ENCODE measurements at regions not wholly inside any gene's neighbourhood (a gene's known extent, or its start where the extent isn't known, plus 50 kb on each side); places are given as distances from the start of the nearest gene placed in this dataset.

DNA sequence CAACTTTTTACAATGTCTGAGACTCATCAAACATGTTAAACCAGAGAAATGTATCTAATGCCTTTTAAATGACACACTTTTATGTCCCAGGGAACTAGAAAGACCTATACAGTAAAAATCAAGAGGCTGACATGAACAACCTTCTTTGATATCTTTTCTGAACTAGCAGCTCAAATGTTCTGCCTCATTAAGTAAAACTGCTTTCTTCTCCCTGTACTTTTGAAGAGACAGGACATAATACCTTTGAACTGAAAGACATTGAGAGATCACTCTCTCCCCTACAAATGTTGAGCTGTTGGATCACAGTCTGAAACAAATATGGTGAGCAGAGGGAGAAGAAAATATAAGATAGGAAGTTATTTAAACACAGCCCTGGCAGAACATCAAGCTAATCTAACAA is 123.0 kb downstream of the FAM181B start:
- DNase-seq (ENCODE audit: low read depth in 4 of 6, low spot score in 6 of 6) = peak in 1 of 6 donors; percentile 11
- H3K4me3 ChIP-seq (ENCODE audit: low read depth, low read length) = no peak overlapping the region
- no peaks in the 10 kb centered on the region for H3K36me3 ChIP-seq (ENCODE audit: control insufficient read depth, insufficient read depth, low read length)
- no peaks in the 10 kb centered on the region for H3K4me1 ChIP-seq (ENCODE audit: control insufficient read depth, insufficient read depth, low read length)
- H3K27me3 ChIP-seq (ENCODE audit: control insufficient read depth, insufficient read depth, low read length) = no peaks in the 10 kb centered on the region
- H3K27ac ChIP-seq (ENCODE audit: low read depth, low read length) = no peak overlapping the region
- H3K9me3 ChIP-seq (ENCODE audit: control insufficient read depth, insufficient read depth, low read length) = no peaks in the 10 kb centered on the region

DNA sequence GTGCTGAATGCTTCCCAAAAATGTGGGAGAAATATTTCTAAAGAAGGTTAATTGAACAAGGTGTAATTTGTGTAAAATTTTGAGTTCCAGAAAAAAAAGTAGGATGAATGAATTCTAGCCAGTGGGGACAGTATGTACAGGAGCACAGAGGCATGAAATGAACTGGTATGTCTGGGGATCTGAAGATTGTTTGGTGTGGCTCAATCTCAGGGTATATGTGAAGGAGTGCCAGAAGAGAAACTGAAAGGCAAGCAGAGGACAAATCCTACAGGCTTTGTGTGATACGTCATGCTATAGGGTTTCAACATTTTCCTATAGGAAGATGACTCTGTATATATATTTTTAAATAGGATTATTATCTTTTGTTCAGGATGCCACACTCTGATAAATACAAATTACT is 126.9 kb downstream of the FAM181B start:
- Histone ChIP-seq H3K27ac (ENCODE audit: low read depth, low read length) (no peak overlapping the region), H3K4me1 (ENCODE audit: control insufficient read depth, insufficient read depth, low read length) (no peaks in the 10 kb centered on the region), H3K36me3 (ENCODE audit: control insufficient read depth, insufficient read depth, low read length) (no peaks in the 10 kb centered on the region), H3K4me3 (ENCODE audit: low read depth, low read length) (no peak overlapping the region), H3K9me3 (ENCODE audit: control insufficient read depth, insufficient read depth, low read length) (no peaks in the 10 kb centered on the region), H3K27me3 (ENCODE audit: control insufficient read depth, insufficient read depth, low read length) (no peaks in the 10 kb centered on the region)
- no peak for DNase-seq (ENCODE audit: low read depth in 4 of 6, low spot score in 6 of 6)
- no CpG with 5 or more reads among the region's 1 CpG for WGBS (ENCODE audit: insufficient coverage)

DNA sequence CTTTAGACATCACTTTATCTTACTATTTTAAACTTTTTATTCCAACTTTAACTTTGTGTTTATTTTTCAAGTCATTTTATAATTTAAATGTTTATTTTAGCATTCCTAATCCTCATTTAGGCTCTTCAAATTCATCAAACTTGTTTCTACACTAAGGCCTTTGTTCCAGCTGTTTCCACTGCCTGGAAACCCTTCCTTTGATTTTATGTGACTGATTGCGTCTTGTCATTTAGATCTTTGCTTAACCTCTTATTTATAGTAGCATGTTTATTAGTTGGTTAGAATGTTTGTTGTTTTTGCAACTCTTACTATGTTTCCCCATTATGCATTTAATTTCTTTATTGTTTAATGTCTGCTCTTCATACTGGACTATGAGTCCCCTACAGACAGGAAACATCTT is 132.0 kb downstream of the FAM181B start:
- no peaks in the 10 kb centered on the region for H3K27me3 ChIP-seq (ENCODE audit: control insufficient read depth, insufficient read depth, low read length)
- H3K9me3 ChIP-seq (ENCODE audit: control insufficient read depth, insufficient read depth, low read length) = no peaks in the 10 kb centered on the region
- no CpG with 5 or more reads among the region's 1 CpG for WGBS (ENCODE audit: insufficient coverage)
- no peaks in the 10 kb centered on the region for H3K36me3 ChIP-seq (ENCODE audit: control insufficient read depth, insufficient read depth, low read length)
- no peak for DNase-seq (ENCODE audit: low read depth in 4 of 6, low spot score in 6 of 6)
- no peak overlapping the region for H3K4me3 ChIP-seq (ENCODE audit: low read depth, low read length)
- no peak overlapping the region for H3K27ac ChIP-seq (ENCODE audit: low read depth, low read length)
- no peaks in the 10 kb centered on the region for H3K4me1 ChIP-seq (ENCODE audit: control insufficient read depth, insufficient read depth, low read length)

DNA sequence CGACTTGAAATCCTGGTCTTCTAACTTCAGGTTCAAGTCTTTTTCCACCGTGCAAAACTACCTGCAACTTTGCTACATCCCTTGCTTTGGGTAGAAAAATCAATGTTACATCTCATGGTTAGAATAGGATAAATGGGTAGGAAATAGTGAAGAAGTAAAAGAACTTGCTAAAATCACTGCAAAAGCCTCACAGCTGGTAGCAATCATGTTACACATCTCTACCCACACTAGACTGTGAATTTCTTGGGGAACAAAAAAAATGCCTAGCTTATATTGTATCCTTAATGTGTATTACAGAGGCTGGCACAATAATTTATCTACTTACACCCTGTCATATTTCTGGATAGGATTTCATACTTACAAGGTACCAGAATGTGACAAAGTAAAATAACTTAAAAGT is 133.8 kb downstream of the FAM181B start:
- Histone ChIP-seq H3K9me3 (ENCODE audit: control insufficient read depth, insufficient read depth, low read length) (no peaks in the 10 kb centered on the region), H3K4me1 (ENCODE audit: control insufficient read depth, insufficient read depth, low read length) (no peaks in the 10 kb centered on the region), H3K27me3 (ENCODE audit: control insufficient read depth, insufficient read depth, low read length) (no peaks in the 10 kb centered on the region), H3K36me3 (ENCODE audit: control insufficient read depth, insufficient read depth, low read length) (no peaks in the 10 kb centered on the region), H3K4me3 (ENCODE audit: low read depth, low read length) (no peak overlapping the region), H3K27ac (ENCODE audit: low read depth, low read length) (no peak overlapping the region)
- DNase-seq (ENCODE audit: low read depth in 4 of 6, low spot score in 6 of 6) = no peak
- WGBS (ENCODE audit: insufficient coverage) = no CpG with 5 or more reads among the region's 2 CpGs

DNA sequence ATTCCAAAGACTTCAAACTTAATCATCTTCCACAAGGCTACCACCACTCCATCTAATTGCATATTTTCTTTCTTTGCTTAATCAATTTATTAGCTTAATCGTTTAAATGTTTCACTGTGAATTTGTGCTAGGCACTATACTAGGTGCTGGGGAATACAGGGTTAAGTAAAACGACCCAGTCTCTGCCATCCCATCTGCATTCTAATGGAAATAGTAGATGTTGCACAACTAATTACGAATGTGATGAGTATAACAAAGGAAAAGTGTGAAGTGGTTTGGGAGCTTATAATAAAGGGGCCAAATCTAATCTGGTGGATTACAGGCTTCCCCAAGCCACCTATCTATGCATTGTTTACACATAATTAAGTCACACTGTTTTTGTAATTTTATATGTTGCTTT is 147.1 kb downstream of the FAM181B start:
- Histone ChIP-seq H3K9me3 (ENCODE audit: control insufficient read depth, insufficient read depth, low read length) (peaks cover 2% of the 10 kb centered on the region), H3K4me3 (ENCODE audit: low read depth, low read length) (no peak overlapping the region), H3K27me3 (ENCODE audit: control insufficient read depth, insufficient read depth, low read length) (no peaks in the 10 kb centered on the region), H3K4me1 (ENCODE audit: control insufficient read depth, insufficient read depth, low read length) (no peaks in the 10 kb centered on the region), H3K36me3 (ENCODE audit: control insufficient read depth, insufficient read depth, low read length) (no peaks in the 10 kb centered on the region), H3K27ac (ENCODE audit: low read depth, low read length) (no peak overlapping the region)
- WGBS (ENCODE audit: insufficient coverage) = no CpG with 5 or more reads among the region's 3 CpGs
- DNase-seq (ENCODE audit: low read depth in 4 of 6, low spot score in 6 of 6) = no peak

DNA sequence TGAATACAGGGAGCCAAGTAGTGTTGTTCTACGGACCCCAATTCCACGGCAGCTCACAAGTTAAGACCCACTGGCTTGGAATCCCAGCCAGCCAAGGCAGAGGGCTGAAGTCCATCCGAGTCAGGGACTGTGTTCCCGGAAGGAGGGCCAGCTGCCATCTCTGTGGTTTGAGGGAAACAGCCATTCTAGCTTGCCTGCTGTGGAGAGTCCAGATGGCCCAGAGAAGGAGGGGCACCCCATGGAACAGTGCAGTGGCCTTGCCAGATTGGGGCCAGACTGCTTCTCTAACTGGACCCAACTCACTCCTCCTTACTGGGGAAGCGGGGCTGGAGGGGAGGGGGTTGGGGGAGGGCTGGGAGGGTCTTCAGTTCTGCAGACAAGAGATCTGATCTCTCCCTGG is 156.4 kb downstream of the FAM181B start:
- DNase-seq (ENCODE audit: low read depth in 4 of 6, low spot score in 6 of 6) = no peak
- Histone ChIP-seq H3K36me3 (ENCODE audit: control insufficient read depth, insufficient read depth, low read length) (no peaks in the 10 kb centered on the region), H3K27me3 (ENCODE audit: control insufficient read depth, insufficient read depth, low read length) (no peaks in the 10 kb centered on the region), H3K4me3 (ENCODE audit: low read depth, low read length) (no peak overlapping the region), H3K9me3 (ENCODE audit: control insufficient read depth, insufficient read depth, low read length) (no peaks in the 10 kb centered on the region), H3K27ac (ENCODE audit: low read depth, low read length) (no peak overlapping the region), H3K4me1 (ENCODE audit: control insufficient read depth, insufficient read depth, low read length) (no peaks in the 10 kb centered on the region)
- WGBS (ENCODE audit: insufficient coverage) = 79% methylated on average over 4 of the region's 5 CpGs

DNA sequence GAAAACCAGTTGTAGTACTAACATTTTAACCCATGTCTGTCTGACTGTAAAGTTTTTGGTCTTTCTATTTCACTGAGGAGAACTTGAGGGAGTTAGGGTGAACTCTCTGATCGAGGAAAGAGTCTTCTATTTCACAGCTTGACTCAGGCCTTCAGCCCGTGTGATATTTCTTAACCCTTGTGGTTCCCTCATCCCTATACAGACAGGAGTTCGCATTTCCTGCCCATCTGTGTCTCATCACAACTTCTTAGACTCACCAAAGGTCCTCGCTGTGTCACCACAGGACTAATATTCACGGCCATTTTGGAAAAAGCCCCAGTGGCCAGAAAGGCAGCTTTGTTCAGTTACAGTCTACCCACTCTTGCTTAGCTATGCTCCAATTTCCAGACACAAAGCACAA is 172.8 kb downstream of the FAM181B start:
- WGBS (ENCODE audit: insufficient coverage) = 60% methylated on average over 5 of the region's 5 CpGs

DNA sequence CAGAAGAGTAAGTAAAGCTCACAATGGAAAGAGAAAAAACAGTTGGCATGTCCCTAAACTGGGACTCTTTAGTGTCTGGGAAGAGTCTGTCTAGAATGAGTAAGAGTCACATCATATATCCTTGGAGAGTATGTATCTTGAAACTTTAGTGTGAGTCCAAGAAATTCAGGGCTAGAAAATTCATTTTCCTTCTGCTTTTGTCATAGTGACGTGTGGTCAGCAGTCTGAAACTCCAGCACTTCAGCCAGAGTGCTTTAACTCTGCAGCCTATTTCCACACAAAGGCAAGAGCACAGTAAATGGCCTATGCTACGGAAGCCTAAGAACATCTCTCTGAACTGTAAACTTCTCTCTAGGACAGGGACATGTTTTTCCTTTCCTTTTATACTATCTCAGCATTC is 174.1 kb downstream of the FAM181B start:
- DNase-seq (ENCODE audit: low read depth in 4 of 6, low spot score in 6 of 6) = peak in 1 of 6 donors; percentile 6

More for the DNA sequence above, 172.8 kb downstream of the FAM181B start:
- no peak for DNase-seq (ENCODE audit: low read depth in 4 of 6, low spot score in 6 of 6)
- no peaks in the 10 kb centered on the region for H3K4me1 ChIP-seq (ENCODE audit: control insufficient read depth, insufficient read depth, low read length)
- H3K9me3 ChIP-seq (ENCODE audit: control insufficient read depth, insufficient read depth, low read length) = no peaks in the 10 kb centered on the region
- no peaks in the 10 kb centered on the region for H3K36me3 ChIP-seq (ENCODE audit: control insufficient read depth, insufficient read depth, low read length)
- H3K27ac ChIP-seq (ENCODE audit: low read depth, low read length) = no peak overlapping the region
- H3K4me3 ChIP-seq (ENCODE audit: low read depth, low read length) = no peak overlapping the region
- no peaks in the 10 kb centered on the region for H3K27me3 ChIP-seq (ENCODE audit: control insufficient read depth, insufficient read depth, low read length)

DNA sequence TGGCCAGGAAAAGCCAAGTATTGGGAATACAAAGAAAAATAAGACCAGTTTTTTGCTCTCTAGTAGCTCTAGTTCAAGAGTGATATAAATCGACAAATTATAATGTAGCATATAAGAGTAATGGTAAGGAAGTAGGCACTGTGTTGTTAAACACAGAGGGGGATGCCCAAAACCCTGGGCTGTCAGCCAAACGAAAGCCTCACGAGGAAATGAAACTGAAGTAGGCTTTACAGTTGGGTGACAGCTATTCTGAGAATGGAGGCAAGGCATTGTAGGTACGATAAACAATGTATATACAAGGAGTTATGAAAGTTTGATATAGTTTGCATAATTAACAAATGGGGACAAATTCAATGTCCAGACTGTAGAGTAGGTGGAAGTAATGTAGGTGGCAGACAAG is 176.4 kb downstream of the FAM181B start:
- Histone ChIP-seq H3K9me3 (ENCODE audit: control insufficient read depth, insufficient read depth, low read length) (no peaks in the 10 kb centered on the region), H3K4me3 (ENCODE audit: low read depth, low read length) (no peak overlapping the region), H3K27ac (ENCODE audit: low read depth, low read length) (no peak overlapping the region), H3K36me3 (ENCODE audit: control insufficient read depth, insufficient read depth, low read length) (no peaks in the 10 kb centered on the region), H3K27me3 (ENCODE audit: control insufficient read depth, insufficient read depth, low read length) (no peaks in the 10 kb centered on the region), H3K4me1 (ENCODE audit: control insufficient read depth, insufficient read depth, low read length) (no peaks in the 10 kb centered on the region)
- WGBS (ENCODE audit: insufficient coverage) = 79% methylated on average over 4 of the region's 4 CpGs
- DNase-seq (ENCODE audit: low read depth in 4 of 6, low spot score in 6 of 6) = no peak

More for the DNA sequence above, 174.1 kb downstream of the FAM181B start:
- H3K36me3 ChIP-seq (ENCODE audit: control insufficient read depth, insufficient read depth, low read length) = no peaks in the 10 kb centered on the region
- no peaks in the 10 kb centered on the region for H3K27me3 ChIP-seq (ENCODE audit: control insufficient read depth, insufficient read depth, low read length)
- no peaks in the 10 kb centered on the region for H3K4me1 ChIP-seq (ENCODE audit: control insufficient read depth, insufficient read depth, low read length)
- no peak overlapping the region for H3K27ac ChIP-seq (ENCODE audit: low read depth, low read length)
- no peak overlapping the region for H3K4me3 ChIP-seq (ENCODE audit: low read depth, low read length)
- no peaks in the 10 kb centered on the region for H3K9me3 ChIP-seq (ENCODE audit: control insufficient read depth, insufficient read depth, low read length)
- 64% methylated on average over 2 of the region's 2 CpGs for WGBS (ENCODE audit: insufficient coverage)

DNA sequence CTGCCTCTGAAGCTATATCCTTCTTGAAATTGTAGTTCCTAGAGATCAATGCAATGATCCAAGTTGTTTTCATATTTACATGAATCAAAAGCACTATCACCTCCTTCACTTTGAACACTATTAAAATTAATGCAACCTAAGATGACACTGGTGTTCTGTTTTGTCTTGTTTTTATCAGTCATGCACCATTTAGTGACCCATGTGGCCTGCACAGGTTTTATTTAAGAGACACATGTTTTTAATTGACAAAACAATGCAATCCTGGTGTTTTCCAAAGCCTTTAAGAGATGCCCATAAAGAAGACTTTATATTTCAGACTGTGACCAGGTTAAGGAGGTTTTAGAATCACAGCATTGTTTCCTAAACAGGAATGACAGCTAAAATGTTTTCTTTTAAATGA is 177.5 kb downstream of the FAM181B start:
- H3K4me3 ChIP-seq (ENCODE audit: low read depth, low read length) = no peak overlapping the region
- DNase-seq (ENCODE audit: low read depth in 4 of 6, low spot score in 6 of 6) = no peak

More for the DNA sequence above, 177.5 kb downstream of the FAM181B start:
- Histone ChIP-seq H3K4me1 (ENCODE audit: control insufficient read depth, insufficient read depth, low read length) (no peaks in the 10 kb centered on the region), H3K36me3 (ENCODE audit: control insufficient read depth, insufficient read depth, low read length) (no peaks in the 10 kb centered on the region), H3K27me3 (ENCODE audit: control insufficient read depth, insufficient read depth, low read length) (no peaks in the 10 kb centered on the region), H3K9me3 (ENCODE audit: control insufficient read depth, insufficient read depth, low read length) (no peaks in the 10 kb centered on the region), H3K27ac (ENCODE audit: low read depth, low read length) (no peak overlapping the region)

Measured in spinal cord (tissue), 9 donors.